GM20431 (cell line): ENCODE measurements at regions not wholly inside any gene's neighbourhood (a gene's known extent, or its start where the extent isn't known, plus 50 kb on each side); places are given as distances from the start of the nearest gene placed in this dataset.

Experiments
- in situ Hi-C: fragments of 300-500 bp; cut with MseI, MboI; formaldehyde crosslinking; loops from one replicate; pipeline ENCODE4 v1.15.0; 2020; ENCODE audit warnings: low sequenced_read_pairs; ENCODE audit not compliant: unreplicated experiment

DNA sequence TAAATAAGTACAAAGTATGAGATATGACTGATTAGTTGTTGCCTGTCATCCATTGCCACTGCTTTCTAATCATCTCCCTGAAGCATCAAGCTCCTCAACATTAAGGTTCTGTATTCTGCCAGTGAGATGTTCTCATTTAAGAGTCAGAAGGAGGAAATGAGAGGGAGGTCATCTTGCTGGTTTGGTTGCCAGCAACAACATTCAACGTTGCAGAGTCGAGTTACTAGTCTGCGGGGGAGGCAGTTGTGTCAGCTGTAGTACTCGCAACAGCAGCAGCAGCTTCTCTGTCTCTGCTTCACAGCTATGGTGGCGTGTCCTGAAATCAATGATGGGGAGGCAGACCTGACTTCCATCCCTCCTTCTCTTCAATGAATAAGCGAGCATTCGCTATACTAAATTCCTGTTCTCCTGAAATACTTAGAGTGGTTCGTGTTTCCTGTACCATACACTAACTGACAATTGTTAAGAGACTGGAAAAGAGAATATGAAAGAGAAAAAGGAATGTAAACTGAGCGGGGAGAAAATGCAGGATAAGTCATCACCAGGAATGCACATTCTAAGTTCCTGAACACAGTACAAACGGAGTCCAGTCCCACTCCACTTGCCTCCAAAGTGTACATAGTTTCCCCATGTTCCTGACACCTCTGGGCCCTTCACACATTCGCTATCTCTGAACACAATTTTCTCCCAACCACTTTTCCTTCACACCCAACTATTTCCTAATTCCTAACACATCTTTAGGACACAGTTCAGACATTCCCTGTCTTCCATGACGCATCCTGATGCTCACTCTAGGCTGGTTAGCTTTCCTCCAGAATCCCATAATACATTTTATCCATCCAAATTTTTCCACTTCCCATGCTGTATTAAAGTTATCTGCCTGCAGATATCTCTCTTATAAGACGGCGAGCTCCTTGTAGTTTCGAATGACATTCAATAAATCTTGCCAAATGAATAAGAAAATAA is 263.0 kb downstream of the KLF12 start:
- in situ Hi-C loops: no loop called here

DNA sequence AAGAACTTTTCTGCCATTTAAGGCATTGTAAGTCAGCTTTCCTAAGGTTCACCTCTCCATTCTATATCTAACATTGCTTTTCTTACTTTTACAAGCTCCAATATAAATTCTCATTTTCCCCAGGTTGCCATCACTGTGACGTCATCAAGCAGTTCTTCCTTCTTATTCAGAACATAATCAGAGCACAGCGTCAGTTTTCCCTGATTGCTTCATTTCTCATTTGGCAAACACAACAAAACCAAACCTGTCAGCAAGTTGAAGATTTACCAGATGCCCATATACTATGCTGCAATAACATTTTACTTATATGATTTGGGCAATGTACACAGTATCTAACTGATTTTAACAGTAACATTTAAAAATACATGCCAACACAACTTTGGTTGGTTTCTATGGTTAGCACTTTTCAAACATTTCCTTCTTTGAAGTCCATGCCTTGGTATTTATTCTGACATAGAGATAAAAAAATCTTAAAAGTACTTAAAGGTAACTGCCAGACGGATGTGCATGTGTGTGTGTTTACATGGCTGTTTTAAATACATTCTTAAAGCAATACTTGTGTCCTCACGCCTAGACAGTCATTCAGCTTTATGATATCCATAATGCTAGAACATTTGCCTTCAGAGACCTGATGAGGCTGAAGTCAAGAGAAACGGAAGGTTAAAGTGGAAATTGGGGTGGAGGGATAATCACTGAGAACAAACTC is 264.0 kb downstream of the KLF12 start:
- in situ Hi-C loops: no loop called here

DNA sequence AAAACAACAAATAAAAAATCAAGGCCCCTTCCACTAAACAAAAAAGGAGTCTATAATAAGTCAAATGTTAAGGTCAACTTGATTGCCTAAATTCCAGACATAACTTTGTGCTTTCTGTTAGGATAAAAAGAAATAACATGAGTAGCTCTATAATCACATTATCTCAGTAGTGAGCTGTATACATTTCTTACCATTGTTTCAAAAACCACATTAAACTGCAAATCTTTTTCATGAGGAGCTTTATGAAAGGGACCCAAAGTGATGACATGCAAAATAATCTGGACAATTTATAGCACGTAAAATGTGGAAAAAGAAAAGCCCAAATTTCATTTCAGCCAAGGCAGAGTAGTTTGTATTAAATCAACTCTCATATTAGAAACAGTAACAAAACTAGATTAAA is 269.2 kb downstream of the KLF12 start:
- in situ Hi-C loops: no loop called here

DNA sequence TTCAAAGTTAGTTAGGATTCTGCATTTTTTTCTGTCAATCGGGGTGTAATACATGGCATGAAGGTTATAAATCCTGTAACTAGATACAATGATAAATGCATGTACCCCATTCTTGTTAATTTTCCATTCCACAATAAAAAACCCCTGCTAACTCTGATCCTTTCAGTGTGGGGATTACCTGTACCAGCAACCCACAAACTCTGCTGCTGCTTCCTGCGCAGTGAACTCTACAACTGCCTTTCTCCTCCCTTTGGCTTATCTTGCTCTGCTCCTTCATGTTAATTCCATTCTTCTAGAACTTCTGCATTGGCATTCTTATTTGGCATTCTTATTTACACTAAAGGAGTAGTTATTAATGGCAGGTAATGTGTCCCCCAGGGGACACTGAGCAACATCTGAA is 273.1 kb downstream of the KLF12 start:
- in situ Hi-C loops: no loop called here

DNA sequence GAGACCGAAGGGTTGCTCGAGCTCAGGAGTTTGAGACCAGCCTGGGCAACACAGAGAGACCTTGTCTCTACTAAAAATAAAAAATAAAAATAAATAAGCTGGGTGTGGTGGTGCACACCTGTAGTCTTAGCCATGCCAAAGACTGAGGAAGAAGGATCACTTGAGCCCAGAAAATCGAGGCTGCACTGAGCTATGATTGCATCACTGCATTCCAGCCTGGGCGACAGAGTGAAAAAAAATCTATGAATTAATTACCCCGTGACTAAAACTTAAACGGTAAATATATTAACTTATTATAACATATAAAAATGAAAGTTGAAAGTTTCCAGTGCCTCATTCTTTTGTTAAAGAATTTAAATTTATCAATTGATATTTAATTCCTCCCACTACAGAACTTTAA is 273.7 kb downstream of the KLF12 start:
- in situ Hi-C loops: no loop called here

DNA sequence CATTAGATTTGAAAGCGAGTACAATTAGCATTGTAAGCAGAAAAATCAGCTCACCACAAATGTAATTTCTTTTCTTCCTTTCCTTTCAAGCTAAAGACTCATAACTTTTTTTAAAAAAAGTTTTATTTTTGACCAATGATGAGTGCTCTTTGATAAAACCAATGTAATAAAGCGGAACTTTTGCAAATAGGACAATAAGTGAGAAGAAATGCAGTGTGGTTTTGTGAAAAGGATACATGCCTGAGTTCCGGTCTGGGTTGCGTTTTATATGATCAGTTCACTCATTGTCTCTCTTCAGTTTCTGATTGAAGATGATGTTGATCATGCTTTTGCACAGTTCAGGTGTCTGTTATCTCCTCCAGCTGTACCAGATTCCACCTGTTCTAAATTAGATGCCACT is 274.4 kb downstream of the KLF12 start:
- in situ Hi-C loops: no loop called here

DNA sequence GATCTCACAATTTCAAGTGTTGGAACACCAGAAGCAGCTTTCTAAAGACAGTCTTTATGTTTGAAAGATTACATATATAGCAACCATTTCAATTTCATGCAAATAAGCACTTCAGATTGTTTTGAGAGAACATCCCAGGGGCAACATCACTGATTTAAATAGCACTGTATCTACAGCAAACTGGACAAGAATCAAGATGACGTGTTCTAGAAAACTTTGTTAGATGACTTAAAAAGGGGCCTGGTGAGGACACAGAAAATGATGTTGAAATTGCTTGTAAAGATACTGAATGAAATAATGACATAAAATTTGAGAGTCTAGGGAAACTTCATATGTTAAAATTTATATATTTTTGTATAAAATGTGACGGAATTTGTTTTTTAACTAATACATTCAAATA is 277.1 kb downstream of the KLF12 start:
- in situ Hi-C loops: no loop called here

DNA sequence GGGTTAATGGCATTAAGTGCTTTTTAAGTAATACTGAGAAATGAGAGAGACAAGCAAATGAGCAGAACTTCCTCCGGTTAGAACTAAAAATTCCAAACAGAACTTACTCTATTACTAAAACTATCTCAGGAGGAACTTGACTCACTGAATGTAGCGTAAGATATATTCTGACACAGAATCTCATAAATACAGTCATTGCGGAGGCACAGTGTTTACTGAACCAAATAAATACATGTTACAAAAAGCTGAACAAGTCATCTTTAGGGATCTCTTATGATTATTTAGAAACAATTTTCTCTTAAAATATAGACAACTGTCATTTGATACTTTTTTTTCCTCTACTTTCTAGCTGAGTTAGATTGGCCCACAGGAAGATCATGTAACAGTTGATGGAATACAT is 283.1 kb downstream of the KLF12 start:
- in situ Hi-C loops: no loop called here

DNA sequence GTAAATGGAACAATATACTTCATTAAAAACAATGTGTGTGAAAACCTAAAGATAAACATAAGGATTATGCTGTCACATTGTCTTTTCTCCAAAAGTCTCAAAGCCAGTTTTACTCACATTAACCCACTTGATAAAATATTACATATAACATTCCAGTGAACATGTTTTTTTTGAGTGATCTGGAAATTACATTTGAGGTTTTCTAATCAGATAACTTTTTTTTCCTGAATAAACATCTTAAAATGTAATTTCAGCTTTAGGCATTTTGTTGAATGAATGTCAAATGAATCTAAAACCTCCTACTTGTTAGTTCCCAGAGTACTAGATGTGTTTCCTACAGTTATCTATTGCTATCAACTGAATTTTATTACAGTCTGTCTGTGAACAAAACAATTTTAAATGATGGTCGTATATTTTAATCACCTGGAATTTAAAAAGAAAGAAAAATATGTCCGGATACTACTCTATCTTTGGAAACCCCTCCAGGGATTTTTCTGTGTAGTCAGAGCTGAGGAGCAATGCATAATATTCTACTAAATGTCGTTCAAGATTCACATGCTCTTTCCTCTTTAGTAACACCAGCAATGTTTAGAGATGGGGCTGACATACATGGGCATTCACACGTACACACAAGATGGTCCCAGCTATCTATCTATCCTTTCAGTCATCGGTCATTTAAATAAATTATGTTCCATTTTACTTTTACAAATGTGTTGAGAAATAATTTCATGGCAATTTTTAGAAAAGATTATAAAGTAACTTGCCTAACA is 283.9 kb downstream of the KLF12 start:
- in situ Hi-C loops: no loop called here

DNA sequence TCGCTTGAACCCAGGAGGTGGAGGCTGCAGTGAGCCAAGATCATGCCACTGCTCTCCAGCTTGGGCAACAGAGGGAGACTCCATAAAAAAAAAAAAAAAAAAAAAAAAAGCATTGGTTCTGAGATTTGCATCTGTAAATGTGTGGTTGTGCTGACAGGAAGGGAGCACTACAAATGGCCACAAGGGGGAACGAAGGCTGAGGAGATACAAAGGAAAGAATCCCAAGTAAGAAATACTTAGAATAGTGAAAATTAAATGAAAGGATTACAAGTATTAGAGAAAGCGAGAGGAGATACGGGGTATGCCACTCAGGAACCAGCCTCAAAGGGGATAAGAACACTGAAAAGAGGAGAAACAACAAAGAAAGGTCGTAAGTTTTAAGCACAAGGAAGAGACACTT is 284.9 kb downstream of the KLF12 start:
- in situ Hi-C loops: loop anchor here (25.0 kb wide), 1 partner anchor 438 kb away; no protein-coding TSS in a partner anchor

DNA sequence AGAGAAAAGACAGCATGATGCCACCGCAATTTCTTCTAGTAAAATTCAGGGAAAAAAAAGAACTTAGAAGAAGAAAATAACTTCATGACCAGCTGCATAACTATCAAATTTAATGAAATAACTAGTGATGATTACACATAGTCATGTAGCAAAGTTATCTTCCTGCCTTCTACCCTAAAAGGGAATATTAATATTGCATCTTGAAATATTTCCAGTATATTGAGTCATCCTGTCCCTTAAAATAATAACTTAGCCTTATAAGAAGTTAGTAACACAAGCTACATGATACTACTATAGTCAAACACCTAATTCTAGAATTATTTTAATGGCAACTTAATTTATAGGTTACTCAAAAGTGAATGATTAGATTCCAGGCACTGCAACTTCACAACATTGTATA is 289.2 kb downstream of the KLF12 start:
- in situ Hi-C loops: loop anchor here (25.0 kb wide), 1 partner anchor 442 kb away; no protein-coding TSS in a partner anchor

DNA sequence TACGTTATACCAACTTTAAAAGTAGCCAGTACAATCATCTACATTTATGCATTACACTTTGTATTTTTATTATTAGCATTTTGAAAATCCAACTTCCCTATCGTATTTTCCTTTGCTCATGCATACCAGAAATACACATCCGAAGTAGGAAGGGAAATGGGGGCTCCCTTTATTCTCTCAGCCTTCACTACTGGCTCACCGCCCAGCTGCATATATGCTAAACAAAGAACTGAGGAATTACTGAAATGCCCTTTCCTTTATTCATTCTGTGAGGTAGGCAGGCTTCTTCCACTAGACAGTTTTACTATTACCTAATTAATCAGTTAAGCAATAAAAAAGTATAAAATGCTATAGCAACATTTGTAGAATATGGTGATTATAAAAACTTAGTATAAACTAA is 291.6 kb downstream of the KLF12 start:
- in situ Hi-C loops: loop anchor here (25.0 kb wide), 1 partner anchor 445 kb away; no protein-coding TSS in a partner anchor

DNA sequence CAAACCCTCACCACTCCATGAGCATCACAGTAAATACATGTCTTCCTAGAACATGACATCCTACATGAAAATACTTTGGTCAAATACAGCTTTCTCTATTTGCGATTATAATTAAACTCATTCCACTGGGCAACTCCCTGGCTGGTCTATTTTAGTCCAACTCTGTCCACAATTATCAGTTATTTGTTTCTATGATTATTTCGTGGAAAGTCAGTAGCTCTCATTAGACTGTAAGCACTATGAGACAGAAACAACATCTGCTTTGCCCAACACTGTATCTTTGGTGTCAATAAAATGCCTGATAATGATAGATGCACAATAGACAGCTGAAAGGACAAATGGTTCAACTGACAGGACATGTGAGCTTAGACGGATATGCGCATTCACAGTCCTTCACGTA is 292.0 kb downstream of the KLF12 start:
- in situ Hi-C loops: loop anchor here (25.0 kb wide), 1 partner anchor 445 kb away; no protein-coding TSS in a partner anchor

DNA sequence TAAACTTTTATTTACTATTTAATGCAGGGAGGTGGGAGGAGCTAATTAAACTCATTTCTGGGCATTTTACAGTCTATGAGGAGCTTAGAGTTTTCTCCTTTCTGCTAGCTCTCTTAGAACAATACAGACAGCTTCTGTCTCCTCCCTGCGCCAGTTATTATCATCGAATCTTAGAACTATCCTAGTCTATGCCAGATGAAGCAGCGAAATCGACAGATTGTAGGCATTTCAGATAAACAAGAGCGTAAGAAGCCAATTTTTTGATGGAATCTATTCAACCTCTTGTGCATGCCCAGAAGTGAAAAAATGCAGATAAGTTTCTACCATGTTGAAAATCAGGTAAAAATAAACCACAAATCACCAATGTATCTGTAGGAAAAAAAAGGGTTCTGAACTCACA is 297.1 kb downstream of the KLF12 start:
- in situ Hi-C loops: loop anchor here (25.0 kb wide), 1 partner anchor 450 kb away; no protein-coding TSS in a partner anchor

DNA sequence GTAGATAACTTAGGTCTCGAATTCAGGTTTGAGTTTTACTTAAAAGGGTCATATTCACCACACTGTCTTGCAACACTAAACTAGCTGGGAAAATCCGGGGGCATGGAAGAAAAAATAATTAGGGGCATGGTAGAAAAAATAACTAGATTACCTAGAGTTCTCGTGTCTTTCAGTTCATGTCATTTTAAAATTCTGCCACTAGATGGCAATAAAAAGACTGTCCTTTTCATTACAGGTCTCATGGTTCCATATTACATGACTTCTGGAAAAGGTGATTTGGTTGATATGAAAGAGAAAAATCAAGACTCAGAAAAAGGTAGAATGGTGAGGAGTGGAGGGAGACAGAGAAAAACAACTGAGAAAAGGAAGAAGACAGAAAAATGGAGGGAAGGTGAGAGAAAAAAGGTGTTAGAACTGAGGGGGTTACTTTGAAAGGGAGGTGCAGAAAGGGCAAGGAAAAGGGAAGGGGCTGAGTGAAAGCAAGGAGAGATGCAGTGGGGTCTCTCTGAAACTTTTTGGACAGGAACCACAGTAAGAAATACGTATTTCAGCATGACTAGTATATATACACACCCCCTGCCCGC is 299.0 kb downstream of the KLF12 start:
- in situ Hi-C loops: loop anchor here (25.0 kb wide), 1 partner anchor 452 kb away; no protein-coding TSS in a partner anchor

DNA sequence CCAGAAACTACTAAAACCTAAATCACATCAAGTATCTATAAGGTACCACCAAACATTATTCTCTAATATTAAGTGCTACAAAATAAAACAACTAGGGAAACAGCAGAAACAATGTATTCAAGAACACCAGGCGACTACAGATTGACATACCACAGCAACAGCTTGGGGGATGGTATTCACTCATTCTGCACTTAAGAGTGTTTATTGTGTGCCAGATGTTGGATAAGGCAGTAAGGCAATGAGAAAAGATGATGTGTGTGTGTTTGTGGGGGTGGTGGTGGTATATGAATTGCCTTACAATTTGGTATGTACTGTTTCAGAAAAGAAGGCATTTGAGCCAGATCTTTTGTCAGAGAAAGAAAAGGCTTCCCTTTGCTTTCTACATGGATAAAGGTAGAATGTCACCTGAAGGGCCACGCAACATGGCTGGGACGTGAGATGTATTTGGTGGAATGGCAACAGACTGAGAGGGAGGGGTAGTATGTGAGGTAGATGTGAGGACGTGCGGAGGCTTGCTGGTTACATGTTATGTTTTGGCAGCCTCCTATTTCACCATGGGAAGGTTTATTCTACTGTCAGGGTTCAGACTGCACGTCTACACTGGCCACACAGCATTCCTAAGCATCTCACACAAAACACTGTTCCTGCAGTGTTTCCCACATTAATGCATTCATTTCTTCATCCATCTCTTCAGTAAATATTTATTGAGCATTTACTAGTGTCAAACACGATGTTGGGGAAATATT is 300.7 kb downstream of the KLF12 start:
- in situ Hi-C loops: loop anchor here (25.0 kb wide), 1 partner anchor 454 kb away; no protein-coding TSS in a partner anchor

DNA sequence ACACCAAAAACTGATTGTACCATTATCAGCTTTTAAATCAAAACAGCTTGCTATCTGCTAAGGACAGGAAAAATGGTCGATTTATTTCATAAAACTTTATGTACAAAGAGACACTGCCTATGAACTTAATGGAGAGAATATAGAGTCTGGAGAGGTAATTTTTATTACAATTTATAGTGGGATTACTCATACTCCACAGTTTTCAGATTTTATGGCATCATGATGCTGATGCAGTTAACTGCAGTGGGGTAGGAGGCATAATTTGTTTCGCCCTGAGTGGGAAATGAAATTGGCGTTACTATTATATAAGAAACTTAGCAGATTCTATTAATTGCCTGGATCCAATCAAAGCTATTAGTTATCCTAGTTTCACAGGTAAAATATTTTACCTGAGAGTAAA is 301.4 kb downstream of the KLF12 start:
- in situ Hi-C loops: loop anchor here (25.0 kb wide), 1 partner anchor 454 kb away; no protein-coding TSS in a partner anchor

DNA sequence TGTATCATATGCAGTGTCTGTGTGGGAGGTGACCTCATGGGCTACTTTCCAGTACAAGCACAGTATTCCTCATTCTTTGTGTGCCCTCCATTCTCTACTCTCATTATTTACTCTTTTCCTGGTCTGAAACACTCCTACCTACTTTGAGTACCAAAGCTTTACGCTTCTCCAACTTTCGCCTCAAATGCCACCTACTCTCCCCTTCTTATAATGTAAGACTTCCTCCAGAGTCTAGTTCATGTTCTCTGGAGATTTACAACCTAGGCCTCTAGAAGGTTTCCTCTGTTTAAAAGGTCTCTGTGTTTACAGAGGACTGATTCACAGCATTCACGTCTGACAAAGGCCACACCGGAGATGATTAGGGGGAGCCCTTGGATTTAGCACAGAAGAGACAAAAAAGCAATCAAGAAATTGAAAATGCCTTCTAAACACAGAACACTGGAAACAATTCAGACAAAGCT is 302.0 kb downstream of the KLF12 start:
- in situ Hi-C loops: loop anchor here (25.0 kb wide), 1 partner anchor 455 kb away; no protein-coding TSS in a partner anchor

DNA sequence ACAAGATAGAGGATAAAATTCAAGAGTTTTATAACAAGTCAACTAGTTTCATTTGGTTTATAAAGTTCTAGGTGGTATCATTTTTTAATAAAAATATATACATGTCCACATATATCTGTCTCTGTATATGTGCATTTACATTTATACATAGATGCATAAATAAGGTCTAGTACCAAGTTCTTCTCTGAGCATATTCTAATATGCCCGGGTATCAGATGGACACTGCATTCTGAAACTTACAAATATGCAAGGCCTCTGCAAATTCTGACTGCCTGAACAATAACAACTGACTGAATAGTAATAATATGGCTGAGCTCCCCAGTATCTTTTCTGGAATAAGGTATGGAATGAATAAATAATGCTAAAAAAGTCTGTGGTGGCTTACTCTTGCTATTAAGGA is 304.8 kb downstream of the KLF12 start:
- in situ Hi-C loops: loop anchor here (25.0 kb wide), 1 partner anchor 458 kb away; no protein-coding TSS in a partner anchor
